ENCODE measurements at regions not wholly inside any gene's neighbourhood (a gene's known extent, or its start where the extent isn't known, plus 50 kb on each side); places are given as distances from the start of the nearest gene placed in this dataset.

- no peak overlapping the region for H3K27ac ChIP-seq (ENCODE audit: low read depth in 2 of 2, low read length in 2 of 2)
- H3K36me3 ChIP-seq (ENCODE audit: control insufficient read depth in 2 of 2, insufficient read depth in 2 of 2, low read length in 2 of 2) = no peaks in the 10 kb centered on the region
- no peaks in the 10 kb centered on the region for H3K4me1 ChIP-seq (ENCODE audit: control insufficient read depth in 2 of 2, insufficient read depth in 2 of 2, low read length in 2 of 2)
- no peaks in the 10 kb centered on the region for H3K27me3 ChIP-seq (ENCODE audit: control insufficient read depth in 2 of 2, insufficient read depth in 2 of 2, low read length in 2 of 2)
- no peaks in the 10 kb centered on the region for H3K9me3 ChIP-seq (ENCODE audit: control insufficient read depth in 2 of 2, low read length in 2 of 2)
- no peak overlapping the region for H3K9ac ChIP-seq (ENCODE audit: low read depth in 1 of 2, low read length in 2 of 2)
- H3K4me3 ChIP-seq (ENCODE audit: low read length in 2 of 2) = no peak overlapping the region
Observed at GRCh38 chr12:126349383-126349782, 1284.1 kb downstream of the AACS start.

DNA sequence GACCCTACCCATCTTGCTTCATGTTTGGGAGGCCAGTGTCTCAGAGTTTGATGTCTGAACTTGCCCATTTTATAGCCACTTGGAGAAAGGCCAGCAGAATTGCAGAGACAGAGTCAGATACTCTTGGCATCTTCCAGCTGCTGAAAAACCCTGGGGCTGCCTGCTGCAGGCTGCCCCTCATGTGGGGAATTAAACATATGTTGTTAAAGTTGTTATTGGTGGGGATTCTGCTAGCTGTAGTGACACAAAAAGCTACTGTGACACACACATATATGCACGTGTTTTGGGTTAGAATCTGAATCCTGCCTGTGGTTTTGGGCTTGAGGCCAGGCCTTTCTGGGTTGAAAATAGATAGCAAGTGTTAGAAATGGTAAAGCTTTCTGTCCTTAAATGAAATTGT lies 1288.4 kb downstream of the AACS start:
- H3K27me3 ChIP-seq (ENCODE audit: control insufficient read depth in 2 of 2, insufficient read depth in 2 of 2, low read length in 2 of 2) = no peaks in the 10 kb centered on the region
- no peaks in the 10 kb centered on the region for H3K4me1 ChIP-seq (ENCODE audit: control insufficient read depth in 2 of 2, insufficient read depth in 2 of 2, low read length in 2 of 2)
- H3K27ac ChIP-seq (ENCODE audit: low read depth in 2 of 2, low read length in 2 of 2) = no peak overlapping the region
- no peak overlapping the region for H3K4me3 ChIP-seq (ENCODE audit: low read length in 2 of 2)
- H3K9ac ChIP-seq (ENCODE audit: low read depth in 1 of 2, low read length in 2 of 2) = no peak overlapping the region
- H3K9me3 ChIP-seq (ENCODE audit: control insufficient read depth in 2 of 2, low read length in 2 of 2) = peaks cover 0 to 6% of the 10 kb centered on the region in 2 donors
- no peaks in the 10 kb centered on the region for H3K36me3 ChIP-seq (ENCODE audit: control insufficient read depth in 2 of 2, insufficient read depth in 2 of 2, low read length in 2 of 2)

DNA sequence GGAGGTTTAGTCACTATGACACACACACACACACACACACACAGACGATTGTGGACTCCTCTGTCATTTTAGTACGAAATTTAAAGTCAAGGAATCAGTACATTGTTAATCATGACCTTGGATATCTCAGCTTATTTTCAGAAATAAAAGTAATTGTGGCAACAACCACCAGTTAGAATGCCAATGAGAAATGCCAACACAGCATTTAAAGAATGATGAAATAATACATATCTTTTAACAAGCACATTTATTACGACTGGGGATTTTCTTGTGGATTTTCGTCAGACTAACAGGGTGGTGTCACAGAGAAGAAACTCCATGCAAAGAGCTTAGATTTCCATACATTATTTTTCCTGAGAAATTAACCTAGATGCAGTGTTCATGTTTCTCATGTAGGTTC lies 1289.4 kb downstream of the AACS start:
- Histone ChIP-seq H3K27me3 (ENCODE audit: control insufficient read depth in 2 of 2, insufficient read depth in 2 of 2, low read length in 2 of 2) (no peaks in the 10 kb centered on the region), H3K9ac (ENCODE audit: low read depth in 1 of 2, low read length in 2 of 2) (no peak overlapping the region), H3K4me3 (ENCODE audit: low read length in 2 of 2) (no peak overlapping the region), H3K4me1 (ENCODE audit: control insufficient read depth in 2 of 2, insufficient read depth in 2 of 2, low read length in 2 of 2) (no peaks in the 10 kb centered on the region), H3K9me3 (ENCODE audit: control insufficient read depth in 2 of 2, low read length in 2 of 2) (peaks cover 0 to 6% of the 10 kb centered on the region in 2 donors), H3K27ac (ENCODE audit: low read depth in 2 of 2, low read length in 2 of 2) (no peak overlapping the region), H3K36me3 (ENCODE audit: control insufficient read depth in 2 of 2, insufficient read depth in 2 of 2, low read length in 2 of 2) (no peaks in the 10 kb centered on the region)

DNA sequence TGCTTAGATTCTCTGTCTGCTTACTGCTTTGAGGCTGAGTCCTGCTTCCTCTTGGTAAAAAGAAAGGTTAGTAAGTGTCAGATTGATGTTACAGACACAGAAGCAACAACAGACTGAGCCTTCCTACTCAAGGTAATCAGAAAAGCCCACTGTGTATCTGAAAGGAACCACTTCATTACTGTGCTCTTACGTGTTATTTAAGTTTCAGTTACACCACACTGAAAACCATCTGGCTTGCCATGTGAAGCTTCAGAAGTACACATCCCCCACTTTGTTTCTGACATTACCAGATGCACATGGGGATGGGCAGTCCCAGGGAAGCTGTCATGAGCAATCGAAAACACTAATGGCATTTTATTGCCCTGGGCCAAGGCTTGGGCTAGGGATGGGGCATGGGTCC lies 1290.1 kb downstream of the AACS start:
- no peaks in the 10 kb centered on the region for H3K4me1 ChIP-seq (ENCODE audit: control insufficient read depth in 2 of 2, insufficient read depth in 2 of 2, low read length in 2 of 2)
- no peaks in the 10 kb centered on the region for H3K27me3 ChIP-seq (ENCODE audit: control insufficient read depth in 2 of 2, insufficient read depth in 2 of 2, low read length in 2 of 2)
- no peaks in the 10 kb centered on the region for H3K36me3 ChIP-seq (ENCODE audit: control insufficient read depth in 2 of 2, insufficient read depth in 2 of 2, low read length in 2 of 2)
- H3K4me3 ChIP-seq (ENCODE audit: low read length in 2 of 2) = no peak overlapping the region
- H3K9ac ChIP-seq (ENCODE audit: low read depth in 1 of 2, low read length in 2 of 2) = no peak overlapping the region
- no peak overlapping the region for H3K27ac ChIP-seq (ENCODE audit: low read depth in 2 of 2, low read length in 2 of 2)
- peaks cover 0 to 10% of the 10 kb centered on the region in 2 donors for H3K9me3 ChIP-seq (ENCODE audit: control insufficient read depth in 2 of 2, low read length in 2 of 2)

DNA sequence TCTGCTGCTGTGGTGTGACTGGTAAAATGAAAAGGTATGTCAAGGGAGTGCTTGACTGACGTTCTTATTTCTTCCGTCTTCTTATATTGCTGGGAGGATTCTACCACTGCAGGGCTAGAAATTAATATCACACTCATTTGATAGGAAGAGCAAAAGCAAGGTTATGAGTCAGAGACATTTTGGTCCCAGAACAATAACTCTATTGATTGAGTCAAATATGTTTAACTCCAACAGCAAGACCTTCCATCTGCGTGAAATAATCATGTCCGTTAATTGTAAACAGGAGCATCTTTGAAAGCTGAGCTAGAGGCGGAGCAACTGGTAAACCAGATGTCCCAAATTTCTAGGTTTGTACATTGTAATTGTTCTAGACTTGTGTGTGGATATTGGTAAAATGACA lies 1293.6 kb downstream of the AACS start:
- H3K27me3 ChIP-seq (ENCODE audit: control insufficient read depth in 2 of 2, insufficient read depth in 2 of 2, low read length in 2 of 2) = no peaks in the 10 kb centered on the region
- no peaks in the 10 kb centered on the region for H3K4me1 ChIP-seq (ENCODE audit: control insufficient read depth in 2 of 2, insufficient read depth in 2 of 2, low read length in 2 of 2)
- no peak overlapping the region for H3K27ac ChIP-seq (ENCODE audit: low read depth in 2 of 2, low read length in 2 of 2)
- no peak overlapping the region for H3K9ac ChIP-seq (ENCODE audit: low read depth in 1 of 2, low read length in 2 of 2)
- no peak overlapping the region for H3K4me3 ChIP-seq (ENCODE audit: low read length in 2 of 2)
- H3K9me3 ChIP-seq (ENCODE audit: control insufficient read depth in 2 of 2, low read length in 2 of 2) = peaks cover 0 to 10% of the 10 kb centered on the region in 2 donors
- H3K36me3 ChIP-seq (ENCODE audit: control insufficient read depth in 2 of 2, insufficient read depth in 2 of 2, low read length in 2 of 2) = no peaks in the 10 kb centered on the region

- Histone ChIP-seq H3K4me1 (ENCODE audit: control insufficient read depth in 2 of 2, insufficient read depth in 2 of 2, low read length in 2 of 2) (no peaks in the 10 kb centered on the region), H3K9ac (ENCODE audit: low read depth in 1 of 2, low read length in 2 of 2) (no peak overlapping the region), H3K27ac (ENCODE audit: low read depth in 2 of 2, low read length in 2 of 2) (no peak overlapping the region), H3K4me3 (ENCODE audit: low read length in 2 of 2) (no peak overlapping the region), H3K36me3 (ENCODE audit: control insufficient read depth in 2 of 2, insufficient read depth in 2 of 2, low read length in 2 of 2) (no peaks in the 10 kb centered on the region), H3K27me3 (ENCODE audit: control insufficient read depth in 2 of 2, insufficient read depth in 2 of 2, low read length in 2 of 2) (no peaks in the 10 kb centered on the region), H3K9me3 (ENCODE audit: control insufficient read depth in 2 of 2, low read length in 2 of 2) (peaks cover 0 to 10% of the 10 kb centered on the region in 2 donors)
Observed at GRCh38 chr12:126359216-126359615, 1294.0 kb downstream of the AACS start.

DNA sequence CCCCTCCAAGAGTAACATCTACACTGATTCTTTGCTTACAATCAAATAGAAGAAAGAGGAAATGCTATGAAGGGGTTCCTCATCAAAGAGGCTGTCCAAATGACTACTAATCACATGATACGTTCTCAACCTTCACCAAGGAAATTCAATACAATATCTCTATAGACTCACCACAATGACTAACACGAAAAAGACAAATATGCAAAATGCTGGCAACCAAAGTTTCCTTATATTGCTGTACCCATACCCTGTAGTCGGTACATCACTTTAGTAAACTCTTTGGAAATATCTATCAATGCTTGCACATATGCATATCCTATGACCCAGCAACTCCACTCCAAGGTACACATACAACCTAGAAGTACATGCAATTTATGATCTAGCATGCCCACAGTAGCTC lies 1296.6 kb downstream of the AACS start:
- H3K9ac ChIP-seq (ENCODE audit: low read depth in 1 of 2, low read length in 2 of 2) = no peak overlapping the region
- H3K36me3 ChIP-seq (ENCODE audit: control insufficient read depth in 2 of 2, insufficient read depth in 2 of 2, low read length in 2 of 2) = no peaks in the 10 kb centered on the region
- peaks cover 0 to 4% of the 10 kb centered on the region in 2 donors for H3K9me3 ChIP-seq (ENCODE audit: control insufficient read depth in 2 of 2, low read length in 2 of 2)
- no peaks in the 10 kb centered on the region for H3K27me3 ChIP-seq (ENCODE audit: control insufficient read depth in 2 of 2, insufficient read depth in 2 of 2, low read length in 2 of 2)
- no peak overlapping the region for H3K27ac ChIP-seq (ENCODE audit: low read depth in 2 of 2, low read length in 2 of 2)
- H3K4me3 ChIP-seq (ENCODE audit: low read length in 2 of 2) = no peak overlapping the region
- no peaks in the 10 kb centered on the region for H3K4me1 ChIP-seq (ENCODE audit: control insufficient read depth in 2 of 2, insufficient read depth in 2 of 2, low read length in 2 of 2)

DNA sequence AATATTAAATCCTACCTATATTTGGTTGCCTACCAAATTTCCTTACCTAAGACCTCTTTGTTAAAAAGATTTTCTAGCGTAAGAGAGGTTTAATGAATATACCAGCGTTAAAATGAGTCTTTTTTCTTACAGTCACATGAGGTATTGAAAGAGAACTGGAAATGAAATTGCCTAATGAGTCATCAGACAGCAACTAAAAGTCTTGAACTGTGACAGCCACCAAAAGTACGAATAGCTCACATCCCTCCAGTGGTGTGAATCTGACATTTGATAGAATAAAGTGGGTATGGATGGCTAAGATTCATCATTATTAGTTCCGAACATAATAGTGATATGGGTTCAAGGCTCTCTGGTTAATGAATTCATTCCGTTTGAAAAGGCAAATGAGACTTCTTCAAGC lies 1297.3 kb downstream of the AACS start:
- H3K27me3 ChIP-seq (ENCODE audit: control insufficient read depth in 2 of 2, insufficient read depth in 2 of 2, low read length in 2 of 2) = no peaks in the 10 kb centered on the region
- no peaks in the 10 kb centered on the region for H3K4me1 ChIP-seq (ENCODE audit: control insufficient read depth in 2 of 2, insufficient read depth in 2 of 2, low read length in 2 of 2)
- H3K9me3 ChIP-seq (ENCODE audit: control insufficient read depth in 2 of 2, low read length in 2 of 2) = peaks cover 0 to 4% of the 10 kb centered on the region in 2 donors
- no peak overlapping the region for H3K4me3 ChIP-seq (ENCODE audit: low read length in 2 of 2)
- H3K27ac ChIP-seq (ENCODE audit: low read depth in 2 of 2, low read length in 2 of 2) = no peak overlapping the region
- no peaks in the 10 kb centered on the region for H3K36me3 ChIP-seq (ENCODE audit: control insufficient read depth in 2 of 2, insufficient read depth in 2 of 2, low read length in 2 of 2)
- H3K9ac ChIP-seq (ENCODE audit: low read depth in 1 of 2, low read length in 2 of 2) = no peak overlapping the region

GRCh38 chr12:126362964-126363363 lies 1297.7 kb downstream of the AACS start:
- no peaks in the 10 kb centered on the region for H3K4me1 ChIP-seq (ENCODE audit: control insufficient read depth in 2 of 2, insufficient read depth in 2 of 2, low read length in 2 of 2)
- H3K9ac ChIP-seq (ENCODE audit: low read depth in 1 of 2, low read length in 2 of 2) = no peak overlapping the region
- H3K4me3 ChIP-seq (ENCODE audit: low read length in 2 of 2) = no peak overlapping the region
- H3K27me3 ChIP-seq (ENCODE audit: control insufficient read depth in 2 of 2, insufficient read depth in 2 of 2, low read length in 2 of 2) = no peaks in the 10 kb centered on the region
- H3K9me3 ChIP-seq (ENCODE audit: control insufficient read depth in 2 of 2, low read length in 2 of 2) = peaks cover 0 to 4% of the 10 kb centered on the region in 2 donors
- no peaks in the 10 kb centered on the region for H3K36me3 ChIP-seq (ENCODE audit: control insufficient read depth in 2 of 2, insufficient read depth in 2 of 2, low read length in 2 of 2)
- H3K27ac ChIP-seq (ENCODE audit: low read depth in 2 of 2, low read length in 2 of 2) = no peak overlapping the region

DNA sequence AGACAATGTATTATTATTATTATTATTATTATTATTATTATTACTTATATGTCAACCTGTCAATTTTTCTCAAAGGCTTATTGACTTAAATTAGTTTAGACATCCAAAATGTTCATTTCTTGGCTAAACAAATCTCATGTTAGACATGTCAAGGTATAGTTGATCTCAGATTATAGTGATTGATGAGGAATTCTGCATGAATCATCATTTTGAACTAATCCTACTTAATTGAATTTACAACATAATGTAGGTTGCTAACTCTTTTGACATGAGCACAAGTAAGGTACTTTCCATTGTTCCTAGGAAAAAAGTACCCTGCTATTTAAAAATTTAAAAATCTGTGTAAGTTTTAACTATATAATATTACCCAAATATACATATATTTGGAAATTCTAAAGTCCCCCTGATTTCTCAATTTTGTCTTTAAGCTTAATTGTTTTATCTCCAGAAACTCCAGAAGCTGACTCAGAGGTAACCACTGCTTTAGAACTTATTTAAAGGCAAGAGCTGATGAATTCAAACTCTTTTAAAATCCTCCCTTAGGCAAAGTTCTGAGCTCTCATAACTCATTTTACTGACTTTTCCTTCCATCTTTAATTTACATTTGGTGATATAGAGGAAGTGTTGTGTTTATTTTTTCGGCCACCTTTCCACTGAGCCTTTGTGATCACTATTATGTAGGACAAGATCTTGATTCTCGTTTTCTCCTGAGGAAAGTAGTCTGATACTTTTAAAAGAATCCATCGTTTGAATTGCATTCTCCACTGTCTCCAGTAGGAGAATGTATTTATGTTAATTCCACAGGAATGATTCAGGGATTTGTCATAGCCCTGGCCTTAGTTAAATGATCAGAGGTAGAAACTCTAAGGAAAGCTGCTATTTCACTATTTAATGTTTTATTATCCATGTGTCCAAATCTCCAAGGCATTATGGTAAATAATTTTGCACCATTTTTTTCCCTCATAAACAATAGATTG lies 1304.5 kb downstream of the AACS start:
- no peaks in the 10 kb centered on the region for H3K27me3 ChIP-seq (ENCODE audit: control insufficient read depth in 2 of 2, insufficient read depth in 2 of 2, low read length in 2 of 2)
- no peak overlapping the region for H3K9ac ChIP-seq (ENCODE audit: low read depth in 1 of 2, low read length in 2 of 2)
- no peaks in the 10 kb centered on the region for H3K36me3 ChIP-seq (ENCODE audit: control insufficient read depth in 2 of 2, insufficient read depth in 2 of 2, low read length in 2 of 2)
- no peaks in the 10 kb centered on the region for H3K9me3 ChIP-seq (ENCODE audit: control insufficient read depth in 2 of 2, low read length in 2 of 2)
- H3K27ac ChIP-seq (ENCODE audit: low read depth in 2 of 2, low read length in 2 of 2) = no peak overlapping the region
- no peaks in the 10 kb centered on the region for H3K4me1 ChIP-seq (ENCODE audit: control insufficient read depth in 2 of 2, insufficient read depth in 2 of 2, low read length in 2 of 2)
- no peak overlapping the region for H3K4me3 ChIP-seq (ENCODE audit: low read length in 2 of 2)
